Hepatocyte (in vitro differentiated cells): ENCODE measurements at regions not wholly inside any gene's neighbourhood (a gene's known extent, or its start where the extent isn't known, plus 50 kb on each side); places are given as distances from the start of the nearest gene placed in this dataset.

ENCODE experiments used
- DNase-seq: peaks from one replicate; pipeline ENCODE4 v3.0.0-alpha.2; 2016; ENCODE audit warnings: low spot score
- H2AFZ ChIP-seq: fragments of 200-600 bp; sonication (generic); 2 replicates; pipeline ENCODE4 v1.6.0; 2016; ENCODE audit warnings: antibody characterized with exemption, mild to moderate bottlenecking
- H3K27ac ChIP-seq: fragments of 200-600 bp; sonication (generic); 2 replicates; pipeline ENCODE4 v1.5.1; 2016; ENCODE audit warnings: mild to moderate bottlenecking
- H3K27me3 ChIP-seq: fragments of 200-600 bp; sonication (generic); 2 replicates; pipeline ENCODE4 v1.6.1; 2016
- H3K36me3 ChIP-seq: fragments of 200-600 bp; sonication (generic); replicated peaks from 2 replicates; pipeline ENCODE4 v1.5.1; 2016; ENCODE audit warnings: low read depth; ENCODE audit not compliant: insufficient read depth
- H3K4me1 ChIP-seq: fragments of 200-600 bp; sonication (generic); 2 replicates; pipeline ENCODE4 v1.5.1; 2016; ENCODE audit warnings: mild to moderate bottlenecking, moderate library complexity; ENCODE audit not compliant: insufficient read depth
- H3K4me2 ChIP-seq: fragments of 200-600 bp; sonication (generic); 2 replicates; pipeline ENCODE4 v1.6.0; 2016
- H3K4me3 ChIP-seq: fragments of 200-600 bp; sonication (generic); 2 replicates; pipeline ENCODE4 v1.5.1; 2016; ENCODE audit warnings: mild to moderate bottlenecking
- H3K79me2 ChIP-seq: fragments of 200-600 bp; sonication (generic); 2 replicates; pipeline ENCODE4 v1.6.0; 2017; ENCODE audit warnings: mild to moderate bottlenecking
- H3K9me2 ChIP-seq: fragments of 200-600 bp; sonication (generic); replicated peaks from 2 replicates; pipeline ENCODE4 v1.6.0; 2017; ENCODE audit warnings: mild to moderate bottlenecking; ENCODE audit not compliant: insufficient read depth
- H3K9me3 ChIP-seq: fragments of 200-600 bp; sonication (generic); 2 replicates; pipeline ENCODE4 v1.5.1; 2016; ENCODE audit warnings: low read depth, mild to moderate bottlenecking
- H4K20me1 ChIP-seq: fragments of 200-600 bp; sonication (generic); 2 replicates; pipeline ENCODE4 v1.6.0; 2016; ENCODE audit warnings: mild to moderate bottlenecking; ENCODE audit not compliant: insufficient read depth, poor library complexity, severe bottlenecking
- CTCF ChIP-seq: fragments of 200-600 bp; sonication (generic); IDR thresholded peaks from 2 replicates; pipeline ENCODE4 v1.5.1; 2016; ENCODE audit warnings: antibody characterized with exemption, mild to moderate bottlenecking; ENCODE audit not compliant: poor library complexity
- EZH2 ChIP-seq: fragments of 200-600 bp; sonication (generic); IDR thresholded peaks from 2 replicates; pipeline ENCODE4 v1.6.1; 2016; ENCODE audit warnings: antibody characterized with exemption, mild to moderate bottlenecking, borderline replicate concordance
- EZH2phosphoT487 ChIP-seq: fragments of 200-600 bp; sonication (generic); IDR thresholded peaks from one replicate; pipeline ENCODE4 v1.6.1; 2018; ENCODE audit warnings: antibody characterized with exemption, mild to moderate bottlenecking, low read depth, moderate library complexity; ENCODE audit not compliant: unreplicated experiment, severe bottlenecking
- WGBS: methylation state at CpG from one replicate; pipeline ENCODE4 v1.1.6; 2016; ENCODE audit warnings: low lambda C conversion rate; ENCODE audit errors: missing lambda C conversion rate; 5-methylcytosine and 5-hydroxymethylcytosine counted together

GRCh38 chr1:222931023-222931422 is 116.2 kb downstream of the DISP1 start:
- H3K9me2 ChIP-seq = no peaks in the 10 kb centered on the region
- no peak for DNase-seq
- H3K9me3 ChIP-seq = no peaks in the 10 kb centered on the region
- peak overlapping the region; percentile 69 for H3K4me2 ChIP-seq
- no peak overlapping the region for H3K27ac ChIP-seq
- H2AFZ ChIP-seq = no peak overlapping the region
- H3K36me3 ChIP-seq = no peaks in the 10 kb centered on the region
- H4K20me1 ChIP-seq = no peaks in the 10 kb centered on the region
- H3K4me1 ChIP-seq = peaks cover 16% of the 10 kb centered on the region
- WGBS = 55% methylated on average over 1 of the region's 1 CpG
- no peaks in the 10 kb centered on the region for H3K27me3 ChIP-seq
- TF ChIP-seq EZH2phosphoT487 (no peak), EZH2 (no peak), CTCF (no peak)
- peaks cover 25% of the 10 kb centered on the region for H3K79me2 ChIP-seq
- H3K4me3 ChIP-seq = no peak overlapping the region

- H3K4me3 ChIP-seq = no peak overlapping the region
- H2AFZ ChIP-seq = no peak overlapping the region
- peaks cover 33% of the 10 kb centered on the region for H3K79me2 ChIP-seq
- H3K4me2 ChIP-seq = no peak overlapping the region
- 82% methylated on average over 2 of the region's 2 CpGs for WGBS
- H3K27me3 ChIP-seq = no peaks in the 10 kb centered on the region
- peaks cover 6% of the 10 kb centered on the region for H3K4me1 ChIP-seq
- H3K27ac ChIP-seq = no peak overlapping the region
- H3K9me3 ChIP-seq = no peaks in the 10 kb centered on the region
- no peaks in the 10 kb centered on the region for H4K20me1 ChIP-seq
- TF ChIP-seq EZH2 (no peak), EZH2phosphoT487 (no peak), CTCF (no peak)
- no peak for DNase-seq
- H3K9me2 ChIP-seq = no peaks in the 10 kb centered on the region
- H3K36me3 ChIP-seq = no peaks in the 10 kb centered on the region
These were observed 118.4 kb downstream of the DISP1 start for GRCh38 chr1:222933273-222933672.

- DNase-seq = no peak
- peaks cover 6% of the 10 kb centered on the region for H3K4me1 ChIP-seq
- no peaks in the 10 kb centered on the region for H3K9me3 ChIP-seq
- no peaks in the 10 kb centered on the region for H4K20me1 ChIP-seq
- H3K27ac ChIP-seq = no peak overlapping the region
- WGBS = 71% methylated on average over 3 of the region's 3 CpGs
- no peak for TF ChIP-seq EZH2phosphoT487
- TF ChIP-seq CTCF = no peak
- no peak for TF ChIP-seq EZH2
- no peaks in the 10 kb centered on the region for H3K36me3 ChIP-seq
- no peaks in the 10 kb centered on the region for H3K27me3 ChIP-seq
- peaks cover 39% of the 10 kb centered on the region for H3K79me2 ChIP-seq
- no peak overlapping the region for H3K4me2 ChIP-seq
- no peak overlapping the region for H3K4me3 ChIP-seq
- no peak overlapping the region for H2AFZ ChIP-seq
- H3K9me2 ChIP-seq = no peaks in the 10 kb centered on the region
These were observed 120.5 kb downstream of the DISP1 start for GRCh38 chr1:222935239-222935900.

GRCh38 chr1:222936042-222936441 is 121.2 kb downstream of the DISP1 start:
- 92% methylated on average over 2 of the region's 2 CpGs for WGBS
- peaks cover 37% of the 10 kb centered on the region for H3K79me2 ChIP-seq

More at GRCh38 chr1:222936042-222936441, 121.2 kb downstream of the DISP1 start:
- Histone ChIP-seq H3K4me3 (no peak overlapping the region), H3K4me2 (no peak overlapping the region), H3K27ac (no peak overlapping the region), H2AFZ (no peak overlapping the region), H3K27me3 (no peaks in the 10 kb centered on the region), H4K20me1 (no peaks in the 10 kb centered on the region), H3K4me1 (peaks cover 6% of the 10 kb centered on the region), H3K36me3 (no peaks in the 10 kb centered on the region), H3K9me3 (no peaks in the 10 kb centered on the region), H3K9me2 (no peaks in the 10 kb centered on the region)
- TF ChIP-seq EZH2 = no peak
- TF ChIP-seq CTCF = no peak
- TF ChIP-seq EZH2phosphoT487 = no peak
- DNase-seq = no peak
